Endothelial cell of umbilical vein (primary cell): ENCODE measurements at regions not wholly inside any gene's neighbourhood (a gene's known extent, or its start where the extent isn't known, plus 50 kb on each side); places are given as distances from the start of the nearest gene placed in this dataset.
A peak's percentile ranks its signal among the peaks of the same experiment; 100 is the strongest.

Experiments used
- CTCF ChIP-seq, 2 donors: IDR thresholded peaks; 1 replicate in 1 of 2; 2 replicates in 1 of 2; pipeline ENCODE4 v1.5.1; 2011; ENCODE audit warnings: low read length in 2 of 2, mild to moderate bottlenecking in 2 of 2, moderate library complexity in 2 of 2, control low read depth in 1 of 2, inconsistent platforms in 1 of 2, low read depth in 1 of 2; ENCODE audit not compliant: insufficient read depth in 1 of 2; ENCODE audit errors: extremely low read depth in 1 of 2
- EZH2 ChIP-seq: IDR thresholded peaks from 2 replicates; pipeline ENCODE4 v1.6.1; 2012; ENCODE audit warnings: borderline replicate concordance, low read depth, mild to moderate bottlenecking, moderate library complexity, low read length, inconsistent platforms; ENCODE audit not compliant: severe bottlenecking
- FOS ChIP-seq: IDR thresholded peaks from 2 replicates; pipeline ENCODE4 v1.6.1; 2011; ENCODE audit warnings: mild to moderate bottlenecking, low read length, moderate library complexity, borderline replicate concordance; ENCODE audit not compliant: insufficient read depth
- MAX ChIP-seq: IDR thresholded peaks from 2 replicates; pipeline ENCODE4 v1.6.1; 2011; ENCODE audit not compliant: insufficient read depth, insufficient read length
- MYC ChIP-seq: IDR thresholded peaks from one replicate; pipeline ENCODE4 v1.6.1; 2011; ENCODE audit warnings: mild to moderate bottlenecking, low read depth, low read length
- POLR2A ChIP-seq: IDR thresholded peaks from 2 replicates; pipeline ENCODE4 v1.6.1; 2012; ENCODE audit warnings: low read depth, mild to moderate bottlenecking, control low read depth, low read length
- POLR2AphosphoS5 ChIP-seq: IDR thresholded peaks from 2 replicates; pipeline ENCODE4 v1.6.1; 2012; ENCODE audit warnings: low read depth, mild to moderate bottlenecking, control low read depth, low read length, moderate library complexity; ENCODE audit not compliant: insufficient read depth

- TF ChIP-seq CTCF (IDR thresholded peaks at IDR 0.05; ENCODE audit: extremely low read depth in 1 of 2, insufficient read depth in 1 of 2, low read depth in 1 of 2, low read length in 2 of 2): no peak
- TF ChIP-seq POLR2A: no peak
- TF ChIP-seq POLR2AphosphoS5: no peak
- TF ChIP-seq MAX: peak; percentile 68
- no peak for TF ChIP-seq EZH2
- TF ChIP-seq MYC: no peak
- no peak for TF ChIP-seq FOS
Measured at GRCh38 chr5:35377653-35378052, 147.4 kb upstream of the PRLR start.
